GM20000 (cell line): ENCODE measurements at regions not wholly inside any gene's neighbourhood (a gene's known extent, or its start where the extent isn't known, plus 50 kb on each side); places are given as distances from the start of the nearest gene placed in this dataset.
A peak's percentile ranks its signal among the peaks of the same experiment; 100 is the strongest.
"Not testable (repeated sequence)": the region's sequence is repeated elsewhere in the genome, so short reads cannot be mapped to it uniquely, and the experiment has no call there.

ENCODE experiments used
- DNase-seq: peaks from one replicate; pipeline ENCODE4 v3.0.0; 2012; ENCODE audit warnings: low spot score
- TF ChIP-seq, protein P1 (sequence below): IDR thresholded peaks from 2 replicates; pipeline ENCODE4 v1.5.1; 2012; ENCODE audit warnings: mild to moderate bottlenecking, control low read depth; ENCODE audit errors: extremely low read depth, missing control alignments

DNA sequence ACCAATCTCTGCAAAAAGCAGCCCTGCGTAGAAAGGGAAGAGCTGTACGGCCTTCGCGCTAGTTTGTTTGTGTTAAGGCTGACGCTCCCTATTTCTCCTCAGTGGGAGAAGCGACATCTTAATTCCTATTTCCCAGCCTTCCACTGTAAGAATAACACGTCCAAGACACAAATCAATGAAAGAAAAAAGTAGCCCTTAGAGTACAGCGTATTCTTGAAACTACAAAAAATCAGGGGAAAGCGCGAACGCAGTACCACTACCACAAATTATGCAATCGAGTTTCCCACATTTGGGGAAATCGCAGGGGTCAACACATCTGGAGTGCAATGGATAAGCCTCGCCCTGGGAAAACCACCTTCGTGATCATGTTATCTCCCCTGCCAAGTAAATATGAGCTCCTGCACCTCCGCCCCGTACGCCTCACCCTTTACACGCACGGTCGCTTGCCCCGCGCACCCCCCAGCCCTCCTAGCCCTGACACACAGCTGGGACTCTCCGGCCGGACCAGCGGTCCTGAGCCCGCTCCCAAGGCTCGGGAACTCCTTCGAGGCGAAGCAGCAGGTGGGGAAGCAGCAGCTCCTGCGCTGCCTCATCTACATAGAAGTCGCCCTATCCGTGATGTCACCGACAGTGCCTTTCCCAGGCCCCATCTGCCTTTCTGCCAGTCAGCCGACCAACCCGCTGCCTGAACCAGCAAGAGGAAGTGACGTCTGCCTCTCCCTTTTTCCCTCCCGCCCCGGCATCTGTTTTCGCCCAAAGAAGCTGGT is 94.7 kb downstream of the PPIAL4G start:
- TF ChIP-seq, protein P1, sequence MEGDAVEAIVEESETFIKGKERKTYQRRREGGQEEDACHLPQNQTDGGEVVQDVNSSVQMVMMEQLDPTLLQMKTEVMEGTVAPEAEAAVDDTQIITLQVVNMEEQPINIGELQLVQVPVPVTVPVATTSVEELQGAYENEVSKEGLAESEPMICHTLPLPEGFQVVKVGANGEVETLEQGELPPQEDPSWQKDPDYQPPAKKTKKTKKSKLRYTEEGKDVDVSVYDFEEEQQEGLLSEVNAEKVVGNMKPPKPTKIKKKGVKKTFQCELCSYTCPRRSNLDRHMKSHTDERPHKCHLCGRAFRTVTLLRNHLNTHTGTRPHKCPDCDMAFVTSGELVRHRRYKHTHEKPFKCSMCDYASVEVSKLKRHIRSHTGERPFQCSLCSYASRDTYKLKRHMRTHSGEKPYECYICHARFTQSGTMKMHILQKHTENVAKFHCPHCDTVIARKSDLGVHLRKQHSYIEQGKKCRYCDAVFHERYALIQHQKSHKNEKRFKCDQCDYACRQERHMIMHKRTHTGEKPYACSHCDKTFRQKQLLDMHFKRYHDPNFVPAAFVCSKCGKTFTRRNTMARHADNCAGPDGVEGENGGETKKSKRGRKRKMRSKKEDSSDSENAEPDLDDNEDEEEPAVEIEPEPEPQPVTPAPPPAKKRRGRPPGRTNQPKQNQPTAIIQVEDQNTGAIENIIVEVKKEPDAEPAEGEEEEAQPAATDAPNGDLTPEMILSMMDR = no peak
- DNase-seq = peak; percentile 82

DNA sequence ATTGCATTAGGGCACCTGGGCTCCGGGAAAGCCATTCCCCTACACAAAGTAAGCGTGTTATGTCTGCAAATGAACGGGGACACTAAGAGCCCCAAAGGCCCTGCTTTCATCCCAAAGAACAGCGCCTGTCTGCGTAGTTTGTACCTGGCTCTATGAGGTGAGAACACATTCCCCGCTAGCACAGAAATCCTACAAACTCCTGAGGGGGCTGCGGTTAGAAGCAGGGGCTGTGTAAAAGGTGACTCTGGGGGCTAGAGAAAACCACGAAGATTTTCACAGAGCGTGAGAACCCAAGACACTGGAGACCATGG is 95.2 kb downstream of the PPIAL4G start:
- not testable (repeated sequence) for DNase-seq

DNA sequence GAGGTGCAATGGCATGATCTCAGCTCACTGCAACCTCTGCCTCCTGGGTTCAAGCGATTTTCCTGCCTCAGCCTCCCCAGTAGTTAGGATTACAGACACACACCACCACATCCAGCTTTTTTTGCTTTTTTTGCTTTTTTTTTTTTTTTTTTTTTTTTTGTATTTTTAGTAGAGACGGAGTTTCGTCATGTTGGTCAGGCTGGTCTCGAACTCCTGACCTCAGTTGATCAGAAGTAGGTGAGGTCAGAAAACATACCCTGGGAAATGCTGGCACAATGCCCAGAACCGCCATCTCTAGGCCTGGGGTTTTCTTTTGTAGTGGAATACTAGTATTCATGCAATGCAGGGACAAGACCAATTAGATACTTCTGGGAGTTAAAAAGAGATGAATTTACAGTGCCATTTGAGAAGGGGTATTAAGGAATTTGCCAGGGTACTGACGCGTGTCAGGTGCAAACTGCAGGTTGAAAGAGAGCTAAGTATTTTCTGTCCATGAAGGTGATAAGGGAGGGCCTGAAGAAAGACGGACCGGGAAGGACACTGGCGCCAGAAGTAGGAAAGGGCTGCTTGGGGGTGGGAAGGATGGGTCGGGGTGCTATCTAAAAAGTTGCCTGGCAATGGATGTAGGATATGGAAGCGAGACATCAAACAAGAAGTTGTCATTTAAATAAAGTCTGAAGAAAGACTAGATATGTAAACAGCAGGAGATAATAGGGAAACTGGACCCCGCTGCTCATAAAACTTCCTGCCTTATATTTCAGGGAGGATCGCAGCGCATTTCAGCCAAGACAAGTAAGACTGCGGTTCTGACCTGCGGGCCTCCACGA is 95.8 kb downstream of the PPIAL4G start:
- DNase-seq = not testable (repeated sequence)

DNA sequence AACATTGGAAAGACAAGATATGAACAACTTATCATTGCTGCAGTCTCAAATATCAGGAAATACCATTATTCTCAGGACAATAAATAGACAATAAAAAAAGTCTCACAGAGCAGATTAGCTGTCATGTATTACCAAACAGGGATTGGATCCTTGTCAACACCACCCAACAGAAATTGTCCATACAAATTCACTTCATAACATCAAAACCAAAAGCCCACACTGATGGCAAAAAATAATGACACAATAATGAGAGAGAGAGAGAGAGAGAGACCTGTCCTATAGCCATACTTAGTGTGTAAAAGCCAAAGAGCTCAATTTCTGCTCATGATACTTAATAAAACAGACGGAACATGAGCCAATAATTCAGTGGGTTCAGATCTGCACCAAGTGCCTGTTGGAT is 96.5 kb downstream of the PPIAL4G start:
- TF ChIP-seq, protein P1 = no peak
- DNase-seq = no peak

DNA sequence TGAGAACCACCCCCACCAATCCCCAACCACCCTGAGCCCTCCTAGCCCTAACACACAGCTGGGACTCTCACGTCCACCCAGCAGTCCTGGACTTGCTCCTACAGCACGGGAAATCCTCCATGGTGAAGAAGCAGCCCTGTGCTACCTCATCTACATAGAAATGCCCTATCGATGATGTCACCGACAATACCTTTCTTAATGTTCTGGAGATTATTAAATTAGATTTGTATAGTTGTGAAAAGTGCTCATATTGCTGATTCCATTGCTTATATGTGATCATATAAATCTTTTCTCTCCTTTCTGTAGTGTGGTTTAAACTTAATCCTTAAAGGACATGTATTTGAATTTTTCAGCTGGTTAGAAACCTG is 97.1 kb downstream of the PPIAL4G start:
- DNase-seq = not testable (repeated sequence)

DNA sequence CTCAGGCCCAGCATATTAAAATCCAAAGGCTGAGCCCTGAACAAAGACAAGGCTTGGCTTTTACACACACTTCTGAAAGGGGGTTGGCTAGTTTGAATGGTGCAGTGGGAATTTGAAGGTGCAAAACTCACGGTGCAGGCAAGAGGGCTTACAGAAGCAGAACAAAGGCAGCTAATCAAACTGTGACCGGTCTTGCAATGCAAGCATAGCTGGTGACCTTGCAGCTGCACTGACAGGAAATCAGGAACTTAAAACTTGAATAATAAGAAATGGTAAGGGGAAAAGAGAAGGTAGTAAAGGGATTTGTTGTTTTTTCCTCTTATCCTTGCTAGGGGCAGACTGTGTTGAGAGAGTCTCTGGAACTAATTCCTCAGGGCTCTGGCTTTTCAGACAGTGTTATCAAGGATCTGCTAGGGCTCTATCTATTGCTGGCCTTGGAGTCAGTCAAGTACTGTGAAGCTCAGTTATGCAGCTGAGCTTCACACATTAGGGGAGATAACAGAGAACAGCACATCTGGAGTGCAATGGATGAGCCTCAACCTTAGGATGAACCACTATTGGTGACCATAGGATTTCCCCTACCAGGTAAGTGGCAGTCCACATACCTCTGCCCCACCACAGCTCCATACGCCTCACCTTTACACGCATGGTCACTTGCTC is 97.6 kb downstream of the PPIAL4G start:
- TF ChIP-seq, protein P1 = no peak
- DNase-seq = no peak

DNA sequence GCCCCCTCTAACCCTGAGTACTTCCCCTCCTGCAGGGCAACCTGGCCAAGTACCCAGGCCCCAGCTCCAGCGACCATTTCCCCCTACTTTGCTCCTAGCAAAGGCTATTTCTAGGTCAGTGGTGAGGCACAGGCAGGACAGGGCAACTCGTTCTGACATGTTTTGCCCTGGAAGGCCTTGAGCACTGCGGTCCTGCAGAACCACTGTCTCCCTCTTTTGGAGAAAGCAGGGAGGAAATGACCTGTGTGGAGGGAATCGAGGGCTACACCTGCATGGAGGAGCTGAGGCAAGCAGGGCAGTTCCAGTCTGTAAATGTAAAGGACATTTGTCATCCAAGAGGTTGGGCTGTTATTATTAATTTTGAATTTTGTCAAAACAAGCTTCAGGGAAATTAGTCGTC is 99.1 kb downstream of the PPIAL4G start:
- TF ChIP-seq, protein P1 = no peak
- no peak for DNase-seq

DNA sequence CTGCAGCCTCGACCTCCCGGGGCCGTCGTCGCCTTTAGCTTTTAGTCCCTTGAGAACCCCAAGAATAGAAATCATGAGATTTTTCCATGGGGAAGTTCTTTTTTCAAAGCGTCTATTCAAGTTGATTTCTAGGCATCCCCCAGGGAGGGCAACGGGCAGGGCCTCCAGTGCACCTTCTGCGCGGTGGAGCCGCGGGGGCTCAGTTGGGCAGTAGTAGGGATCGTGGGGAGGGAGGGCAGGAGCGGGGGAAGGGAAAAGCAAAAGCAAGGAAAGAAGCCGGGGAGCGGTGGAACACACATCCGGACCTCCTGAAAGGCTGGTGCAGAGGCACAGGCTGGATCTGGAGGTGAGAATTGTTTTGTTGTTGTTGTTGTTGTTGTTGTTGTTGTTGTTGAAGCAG is 103.4 kb downstream of the PPIAL4G start:
- DNase-seq = no peak

More for the DNA sequence above, 103.4 kb downstream of the PPIAL4G start:
- TF ChIP-seq, protein P1 = no peak
